Adrenal gland (tissue), 5 donors: ENCODE measurements at regions not wholly inside any gene's neighbourhood (a gene's known extent, or its start where the extent isn't known, plus 50 kb on each side); places are given as distances from the start of the nearest gene placed in this dataset.

Experiments
- CTCF ChIP-seq, 6 experiments: fragments of 450-650 bp in 4 of 6; fragments of 200-600 bp in 2 of 6; sonication (generic) in 1 of 6; IDR thresholded peaks; 1 replicate in 5 of 6; 2 replicates in 1 of 6; pipeline versions ENCODE4 v1.5.1 to v1.8.0; 2016 to 2021; ENCODE audit warnings: antibody characterized with exemption in 6 of 6, mild to moderate bottlenecking in 2 of 6, moderate library complexity in 1 of 6
- POLR2A ChIP-seq, 2 donors: fragments of 450-650 bp; IDR thresholded peaks; one replicate each; pipeline ENCODE4 v1.6.1; 2017; ENCODE audit warnings: antibody characterized with exemption in 2 of 2, mild to moderate bottlenecking in 2 of 2, moderate library complexity in 1 of 2
- donor health status: DM: no; HTN: no; CAD: no.

- TF ChIP-seq CTCF (IDR thresholded peaks at IDR 0.05) (no peak), POLR2A (IDR thresholded peaks at IDR 0.05) (no peak)
Observed at GRCh38 chr3:31129241-31129640, 234.8 kb upstream of the GADL1 start.
